NCI-H187 (cell line): ENCODE measurements at regions not wholly inside any gene's neighbourhood (a gene's known extent, or its start where the extent isn't known, plus 50 kb on each side); places are given as distances from the start of the nearest gene placed in this dataset.

Source experiments
- DNase-seq, 2 experiments: peaks; one replicate each; lab custom pipeline; 2025; lab: John Stamatoyannopoulos, UW

DNA sequence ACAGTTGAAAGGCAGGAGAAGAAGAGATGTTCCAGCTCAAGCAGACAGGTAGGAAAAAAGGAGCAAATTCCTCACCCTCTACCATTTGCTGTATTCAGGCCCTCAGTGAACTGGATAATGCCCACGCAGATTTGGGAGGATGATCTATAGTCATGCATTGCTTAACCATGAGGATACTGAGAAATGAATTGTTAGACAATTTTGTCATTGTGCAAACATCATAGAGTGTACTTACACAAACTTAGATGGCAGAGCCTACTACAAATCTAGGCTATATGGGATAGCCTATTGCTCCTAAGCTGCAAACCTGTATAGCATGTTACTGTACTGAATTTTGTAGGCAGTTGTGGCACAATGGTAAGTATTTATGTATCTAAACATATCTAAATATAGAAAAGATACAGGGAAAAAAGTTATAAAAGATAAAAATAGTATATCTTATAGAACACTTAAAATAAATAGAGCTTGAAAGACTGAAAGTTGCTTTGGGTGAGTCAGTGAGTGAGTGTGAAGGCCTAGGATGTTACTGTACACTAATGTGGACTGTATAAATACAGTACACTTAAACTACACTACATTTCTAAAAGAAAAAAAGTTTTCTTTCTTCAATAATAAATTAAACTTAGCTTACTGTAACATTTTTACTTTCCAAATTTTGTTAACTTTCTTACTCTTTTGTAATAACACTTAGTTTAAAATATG is 672.3 kb downstream of the UTRN start:
- DNase-seq = no peak

DNA sequence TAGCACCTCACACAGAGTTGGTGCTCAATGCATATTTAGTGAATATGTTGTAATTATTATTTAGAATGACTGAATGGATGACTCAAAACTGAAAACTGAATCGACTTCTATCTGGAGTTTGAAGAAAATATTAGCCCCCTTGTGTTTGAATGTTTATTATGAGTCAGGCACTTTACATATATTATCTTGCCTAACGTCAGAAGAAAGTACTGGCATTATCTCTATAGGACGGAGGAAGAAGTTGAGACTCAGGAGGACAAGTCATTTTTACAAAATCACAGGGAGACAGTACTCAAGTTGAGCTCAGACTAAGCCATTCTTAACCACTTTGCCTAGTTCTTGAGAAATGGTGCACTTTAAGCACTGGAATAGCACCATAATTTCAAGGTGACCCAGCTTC is 684.0 kb downstream of the UTRN start:
- DNase-seq = no peak

DNA sequence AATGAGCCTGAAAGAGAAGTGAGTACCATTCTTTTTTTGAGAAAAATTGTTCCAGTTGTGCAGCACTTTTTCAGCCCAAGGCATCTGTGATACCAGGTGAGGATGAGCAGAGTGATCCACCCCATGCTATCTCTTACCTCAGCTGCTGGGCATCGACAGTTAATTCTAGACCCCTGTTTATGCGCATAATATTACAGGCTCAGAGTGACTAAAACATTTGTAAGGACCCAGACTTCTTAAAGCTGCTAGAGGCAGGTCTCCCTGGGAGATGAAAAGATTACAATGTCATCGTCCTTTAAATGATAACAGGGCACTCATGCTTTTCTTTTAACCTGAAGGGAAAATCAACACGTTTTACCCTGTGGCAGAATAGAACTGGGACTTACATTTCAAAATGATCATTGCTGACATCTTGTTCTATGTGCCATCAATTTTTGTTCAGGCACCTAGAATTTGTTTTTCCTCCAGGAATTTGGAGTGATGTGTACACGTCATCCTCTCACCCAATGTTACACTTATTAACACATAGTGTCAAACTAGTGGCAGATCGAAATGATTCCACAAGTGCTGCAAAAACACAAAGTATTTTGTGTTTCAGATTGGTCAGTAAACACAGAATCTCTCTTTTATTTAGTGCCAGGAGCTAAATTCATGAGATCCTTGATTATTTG is 684.6 kb downstream of the UTRN start:
- no peak for DNase-seq

DNA sequence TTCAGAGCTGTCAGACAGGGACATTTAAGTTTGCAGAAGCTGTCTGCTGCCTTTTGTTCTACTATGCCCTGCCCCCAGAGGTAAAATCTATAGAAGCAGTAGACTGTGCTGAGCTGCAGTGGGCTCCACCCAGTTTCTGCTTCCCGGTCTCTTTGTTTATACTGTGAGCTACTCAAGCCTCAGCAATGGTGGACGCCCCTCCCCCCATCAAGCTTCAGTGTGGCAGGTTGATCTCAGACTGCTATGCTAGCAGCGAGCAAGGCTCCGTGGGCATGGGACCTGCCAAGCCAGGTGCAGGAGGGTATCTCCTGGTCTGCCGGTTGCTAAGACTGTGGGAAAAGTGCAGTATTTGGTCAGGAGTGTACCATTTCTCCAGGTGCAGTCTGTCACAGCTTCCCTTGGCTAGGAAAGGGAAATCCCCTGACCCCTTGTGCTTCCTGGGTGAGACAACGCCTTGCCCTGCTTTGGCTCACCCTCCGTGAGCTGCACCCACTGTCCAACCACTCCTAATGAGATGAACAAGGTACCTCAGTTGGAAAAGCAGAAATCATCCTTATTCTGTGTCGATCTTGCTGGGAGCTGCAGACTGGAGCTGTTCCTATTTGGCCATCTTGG is 692.2 kb downstream of the UTRN start:
- DNase-seq = peak; percentile 85

DNA sequence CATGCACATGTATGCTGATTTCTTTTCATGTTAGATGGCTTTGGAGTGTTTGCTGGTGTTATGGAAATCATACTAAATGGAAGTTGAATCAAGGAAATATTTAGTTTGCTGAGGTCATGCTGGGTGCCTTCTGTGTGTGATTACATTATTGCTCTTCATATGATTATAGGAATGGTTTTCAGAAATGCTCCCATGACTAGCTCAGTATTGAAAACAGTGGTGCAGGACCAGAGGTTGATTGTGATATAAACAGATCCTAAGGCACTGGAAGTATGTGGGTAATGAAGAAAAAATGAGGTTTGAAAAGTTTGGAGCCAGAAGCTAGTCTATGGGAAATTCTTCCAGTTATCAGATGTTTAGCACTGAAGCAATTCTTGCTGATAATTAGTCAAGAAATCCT is 693.1 kb downstream of the UTRN start:
- no peak for DNase-seq

DNA sequence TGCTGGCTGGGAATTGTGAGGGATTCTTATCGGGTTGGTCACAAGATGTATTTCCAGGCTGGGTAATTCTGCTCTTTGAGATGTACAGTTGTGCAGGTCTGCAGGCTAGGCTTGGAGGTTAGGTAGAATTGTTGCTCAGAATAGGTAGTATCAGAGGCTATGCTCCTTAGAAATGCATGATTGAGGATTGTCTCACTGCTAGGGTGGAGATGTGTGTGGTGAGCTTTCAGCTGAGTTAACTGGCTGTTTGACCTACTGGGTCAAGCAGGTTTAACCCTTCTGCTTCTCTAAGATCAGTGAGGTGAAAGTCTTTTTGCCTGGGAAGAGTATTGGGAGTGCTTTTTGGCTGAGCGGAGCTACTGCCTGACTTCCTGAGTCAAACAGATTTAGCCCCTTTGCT is 701.1 kb downstream of the UTRN start:
- no peak for DNase-seq

DNA sequence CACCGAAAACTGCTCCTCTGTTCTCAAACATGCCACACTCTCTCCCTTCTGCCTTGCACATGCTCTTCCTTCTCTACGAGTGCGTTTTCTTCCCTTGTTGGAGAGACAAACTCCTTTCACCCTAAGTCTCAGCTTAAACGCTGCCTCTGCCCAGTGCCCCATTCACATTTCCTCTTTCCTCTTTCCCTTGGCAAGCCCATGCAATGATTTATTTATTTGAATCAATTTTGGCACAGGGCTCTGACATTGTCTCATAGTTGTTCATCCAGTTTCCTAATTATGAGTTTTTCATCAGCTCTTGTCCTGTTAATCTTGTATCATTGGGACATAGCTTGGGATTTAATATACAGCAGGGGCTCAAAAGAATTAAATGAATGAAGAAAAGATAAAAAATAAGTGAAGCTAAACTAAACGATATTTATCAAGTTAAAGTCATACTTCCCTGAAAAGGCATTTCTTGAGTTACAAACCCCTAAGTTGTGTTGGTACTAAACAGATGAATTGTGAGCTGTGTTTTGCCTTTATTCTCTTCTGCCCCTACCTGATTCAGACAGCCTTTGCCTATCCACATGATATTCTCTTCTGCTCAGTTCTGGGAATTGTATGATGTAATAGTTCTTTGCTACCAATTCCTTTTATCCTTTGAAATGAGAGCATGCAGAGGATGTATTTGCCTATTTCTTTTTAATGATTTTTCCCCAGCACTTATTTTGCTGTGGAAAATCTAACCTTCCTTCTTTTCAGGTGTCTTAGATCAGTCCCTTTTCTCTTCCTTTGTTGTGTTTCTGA is 704.4 kb downstream of the UTRN start:
- DNase-seq = no peak

DNA sequence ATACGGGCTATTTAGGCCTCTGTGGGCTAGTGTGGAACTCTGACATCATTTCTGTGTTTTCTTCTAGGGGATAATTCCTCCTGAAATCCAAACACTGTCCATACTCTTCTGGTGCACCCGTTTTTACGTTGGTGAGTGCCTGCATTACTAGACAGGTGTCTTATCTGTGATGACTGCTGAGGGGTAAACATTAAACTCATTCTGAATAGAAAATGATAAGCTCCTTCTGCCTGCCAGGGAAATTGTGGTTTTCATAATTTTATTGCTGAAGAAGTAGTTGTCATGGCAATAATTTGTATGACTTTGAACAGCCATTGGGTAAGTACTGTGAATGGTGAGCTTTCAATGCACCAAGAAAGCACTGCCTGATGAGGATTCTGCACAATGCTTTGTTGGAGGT is 705.6 kb downstream of the UTRN start:
- DNase-seq = no peak

DNA sequence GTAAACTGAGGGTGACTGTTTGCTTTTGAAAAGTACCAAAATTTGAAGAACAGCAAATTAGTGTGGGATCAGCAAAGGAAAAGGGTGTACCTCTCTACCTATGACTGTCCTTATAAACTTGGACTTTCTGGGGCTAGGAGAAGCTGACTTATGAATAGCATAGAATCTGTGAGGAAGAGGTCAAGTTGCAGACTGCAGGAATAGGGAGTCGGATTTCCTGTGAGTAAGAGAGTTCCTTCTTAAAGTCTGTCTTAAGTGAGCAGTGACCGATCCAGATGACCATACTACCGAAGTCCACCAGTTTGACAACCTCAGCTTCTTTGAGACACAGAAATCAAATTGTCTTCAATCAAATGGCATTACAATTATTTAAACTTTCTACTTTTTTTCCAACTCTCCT is 708.7 kb downstream of the UTRN start:
- DNase-seq = no peak

DNA sequence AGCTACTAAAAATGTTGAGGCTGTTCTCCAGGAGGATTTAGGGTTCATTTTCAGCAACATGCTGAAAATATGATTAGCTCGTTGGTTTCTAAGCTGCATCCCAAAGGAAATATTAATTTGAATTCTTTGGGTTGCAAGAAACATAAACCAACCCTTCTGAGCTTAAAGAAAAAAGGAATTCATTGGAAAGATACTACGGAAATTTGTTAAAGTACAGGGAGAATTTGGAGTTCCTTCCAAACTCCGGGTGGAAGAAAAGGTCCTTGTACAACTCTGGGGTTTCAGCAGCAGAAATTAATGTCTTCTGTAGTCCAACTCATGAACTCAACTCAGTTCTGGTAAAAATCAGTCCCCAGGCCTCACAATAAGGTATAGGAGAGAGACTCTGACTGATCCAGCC is 712.9 kb downstream of the UTRN start:
- no peak for DNase-seq

DNA sequence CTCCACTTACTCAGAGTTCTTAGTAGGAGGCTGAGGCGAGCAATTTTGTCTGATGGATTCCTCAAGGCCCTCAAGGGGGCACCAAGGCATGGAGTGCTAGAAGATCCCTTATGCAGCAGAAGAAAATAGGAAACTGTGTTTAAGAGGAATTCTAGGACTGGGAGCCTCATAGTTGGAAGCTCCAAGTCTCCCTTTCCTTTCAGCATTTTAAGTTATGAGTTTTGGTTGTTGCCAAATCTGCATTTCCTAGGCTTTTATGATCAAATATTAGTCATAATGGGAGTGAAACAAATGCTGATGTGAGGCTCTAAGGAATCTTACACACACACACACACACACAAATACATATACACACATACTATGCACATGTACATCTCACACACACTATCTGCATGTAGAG is 714.0 kb downstream of the UTRN start:
- DNase-seq = no peak

DNA sequence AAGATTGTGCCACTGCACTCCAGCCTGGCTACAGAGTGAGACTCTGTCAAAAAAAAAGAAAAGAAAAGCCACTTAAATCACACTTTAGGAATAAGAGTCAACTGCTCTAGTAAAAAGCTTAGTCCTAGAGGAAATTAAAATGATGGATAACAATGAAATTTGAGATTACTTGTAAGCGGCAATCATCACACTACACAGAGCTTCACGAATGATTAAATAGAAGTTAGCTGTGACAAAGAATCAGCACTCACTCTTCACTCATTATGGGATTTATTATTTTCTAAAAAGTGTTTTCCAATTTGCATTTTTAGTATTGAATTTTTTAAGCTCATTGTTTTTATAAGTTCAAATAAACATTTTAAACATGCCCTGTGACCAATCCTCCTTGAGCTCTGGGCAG is 718.0 kb downstream of the UTRN start:
- DNase-seq = no peak

DNA sequence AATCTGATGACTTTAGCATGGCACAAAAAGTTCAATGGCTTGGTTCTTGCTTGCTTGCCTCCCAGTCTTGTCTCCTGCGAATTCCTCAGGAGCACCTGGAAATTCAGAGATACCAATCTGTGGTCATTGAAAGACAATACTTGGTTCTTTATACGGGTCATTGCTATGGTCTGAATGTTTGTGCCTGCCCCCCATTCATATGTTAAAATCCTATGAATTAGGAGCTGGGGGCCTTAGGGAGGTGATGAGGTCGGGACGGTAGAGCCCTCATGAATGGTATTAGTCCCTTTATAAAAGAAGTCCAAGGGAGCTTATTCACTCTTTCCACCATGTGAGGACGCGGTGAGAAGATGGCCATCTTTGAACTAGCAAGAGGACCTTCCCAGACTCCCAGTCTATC is 721.8 kb downstream of the UTRN start:
- DNase-seq = no peak

DNA sequence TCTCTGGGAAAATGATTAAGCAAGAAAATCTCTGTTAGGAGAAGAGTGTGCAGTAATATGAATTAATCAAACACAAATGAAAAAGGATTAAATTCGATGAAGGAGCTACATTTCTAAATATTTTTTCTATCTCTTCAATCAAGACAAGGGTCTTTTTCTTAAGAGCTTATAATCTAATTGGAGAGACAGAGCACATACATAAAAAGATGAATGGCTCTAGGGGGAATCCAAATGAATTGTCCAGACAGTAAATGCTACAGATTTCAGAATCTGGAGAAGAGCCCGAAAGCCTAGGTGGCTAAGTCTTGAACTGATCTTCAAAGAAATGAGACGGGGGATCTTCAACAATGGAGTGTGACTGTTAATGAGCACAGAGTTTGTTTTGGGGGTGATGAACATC is 723.6 kb downstream of the UTRN start:
- no peak for DNase-seq

DNA sequence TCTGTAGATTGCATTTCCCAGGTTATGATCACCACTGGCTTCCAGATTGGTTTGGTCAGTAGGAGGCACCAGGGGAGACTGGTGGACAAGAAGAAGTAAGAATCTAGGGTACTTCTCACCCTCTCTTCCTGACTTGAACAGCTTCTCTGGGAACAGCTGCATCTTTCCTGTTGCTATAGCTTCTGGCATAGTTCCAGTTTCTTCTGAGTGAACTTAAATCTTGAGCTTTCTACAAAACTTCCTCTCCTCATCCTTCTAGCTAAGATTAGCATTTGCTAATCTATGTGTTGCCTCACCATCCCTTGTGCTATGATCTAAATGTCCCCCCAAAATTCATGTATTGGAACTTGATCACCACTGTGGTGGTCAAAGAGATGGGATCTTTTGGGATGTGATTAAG is 724.6 kb downstream of the UTRN start:
- no peak for DNase-seq

DNA sequence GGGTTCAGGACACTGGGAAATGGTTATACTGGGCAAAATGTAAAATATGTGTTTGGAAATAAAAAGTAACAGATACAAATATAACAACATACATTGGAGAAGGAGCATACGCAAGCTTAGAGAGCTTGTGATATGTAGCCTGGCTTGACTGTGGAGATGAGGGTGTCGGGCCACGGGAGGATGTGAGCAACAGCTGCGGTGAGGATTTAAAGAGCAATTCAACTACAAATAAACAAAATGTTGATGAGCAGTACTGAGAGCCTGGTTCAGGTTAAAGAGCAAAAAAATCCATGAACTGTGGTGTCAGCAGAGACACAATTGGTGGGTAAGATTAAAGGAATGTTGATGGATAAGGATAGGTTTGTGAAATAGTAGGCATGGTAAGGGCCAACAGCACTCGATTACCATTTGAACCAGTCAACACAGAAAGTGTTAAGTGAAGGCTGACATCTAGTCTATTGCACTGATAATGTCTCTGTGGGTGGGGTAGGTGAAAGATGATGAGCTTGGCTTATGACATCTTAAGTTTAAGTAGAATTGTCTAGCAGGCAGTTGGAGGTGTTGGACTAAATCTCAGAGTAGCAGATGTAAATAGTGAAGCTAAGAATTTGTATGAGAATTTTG is 723.2 kb downstream of the EPM2A start:
- no peak for DNase-seq

DNA sequence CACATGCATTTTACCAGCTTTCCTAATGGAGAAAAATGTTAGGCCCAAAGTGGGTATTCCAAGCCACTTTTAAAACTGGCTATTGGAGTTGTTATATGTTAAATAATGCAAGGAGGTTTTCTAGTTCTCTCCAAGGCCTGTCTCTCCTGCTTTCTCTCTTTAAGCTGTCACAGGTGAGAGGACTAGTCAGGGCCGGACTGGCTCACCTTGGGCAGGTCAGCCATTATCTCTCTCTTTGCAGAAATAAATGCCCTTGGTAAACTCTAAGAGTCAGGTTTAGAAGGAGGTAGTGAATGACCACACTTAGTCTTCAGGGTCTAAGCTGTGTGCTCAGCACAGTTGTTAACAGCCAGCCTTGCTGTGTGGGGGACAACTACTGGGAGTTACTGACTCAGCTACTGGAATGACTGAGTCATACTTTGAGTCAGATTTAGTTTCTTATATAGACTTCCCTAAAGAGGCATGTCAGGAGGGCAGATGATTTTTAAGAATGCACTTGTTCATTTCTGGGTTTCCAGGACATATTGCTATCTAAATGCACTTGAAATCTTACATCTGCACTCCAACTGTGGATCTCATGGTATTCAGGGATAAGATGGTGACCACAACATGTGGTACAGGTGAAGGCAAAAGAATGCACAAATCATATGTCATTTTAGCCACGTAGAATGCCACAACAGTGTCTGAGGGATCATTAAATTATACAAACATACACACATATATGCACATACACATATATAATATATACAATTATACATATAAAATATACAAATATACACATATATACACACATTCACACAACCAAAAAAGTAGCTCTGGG is 719.4 kb downstream of the EPM2A start:
- DNase-seq = no peak

DNA sequence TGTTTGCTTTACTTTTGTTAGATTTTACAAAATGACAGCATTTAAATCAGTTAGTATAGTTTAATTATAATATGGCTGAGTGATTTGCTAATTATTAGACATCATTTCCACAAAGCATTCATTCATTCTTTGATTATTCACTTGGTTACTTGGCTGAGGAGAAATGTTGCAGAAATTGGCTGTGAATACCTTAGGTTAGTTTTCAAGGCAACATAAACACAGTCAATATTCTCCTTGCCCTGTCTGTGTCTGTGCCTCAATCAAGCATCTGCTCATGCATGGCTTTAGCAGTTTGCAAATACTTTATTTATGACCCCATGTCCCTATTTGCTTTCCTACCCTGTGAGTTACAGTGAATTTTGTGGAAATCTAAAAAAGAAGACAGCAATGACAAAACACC is 718.3 kb downstream of the EPM2A start:
- no peak for DNase-seq

DNA sequence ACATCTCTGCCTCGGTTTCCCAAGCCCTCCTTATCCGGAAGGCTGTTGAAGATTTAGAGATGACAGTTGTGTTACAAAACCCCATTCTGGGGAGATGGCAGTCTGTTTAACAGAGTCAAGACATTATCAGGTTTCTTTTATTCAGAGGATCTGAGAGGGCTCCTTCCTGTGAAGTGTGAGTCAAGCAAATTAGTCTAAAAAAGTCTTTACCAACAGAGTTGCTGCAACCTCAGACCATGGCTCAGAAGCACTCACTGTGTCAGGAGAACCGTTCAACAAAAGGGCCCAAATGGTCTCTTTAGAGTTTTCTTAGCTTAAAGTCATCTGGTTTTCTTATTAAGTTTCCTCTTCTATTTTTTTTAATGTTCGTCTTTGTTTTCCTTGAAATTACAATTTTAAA is 717.8 kb downstream of the EPM2A start:
- no peak for DNase-seq

DNA sequence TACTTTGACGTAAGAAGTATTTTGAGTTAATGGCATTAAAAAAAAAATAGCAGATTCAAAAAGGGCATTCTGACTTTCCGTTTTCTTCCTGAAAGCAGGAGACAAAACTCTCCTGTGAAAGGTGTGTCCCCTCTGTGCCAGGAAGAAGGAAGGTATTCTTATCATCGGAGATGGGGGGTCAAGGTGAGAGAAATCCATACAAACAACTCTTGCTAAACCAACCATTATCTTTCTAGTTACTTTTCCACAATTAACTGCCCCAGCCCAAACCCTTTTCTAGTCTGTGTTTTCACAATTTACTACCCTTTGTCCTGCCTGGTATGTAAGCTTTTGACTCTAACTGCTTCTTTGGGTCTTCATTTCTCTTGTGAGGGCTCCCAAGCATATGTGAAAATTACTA is 717.3 kb downstream of the EPM2A start:
- no peak for DNase-seq

DNA sequence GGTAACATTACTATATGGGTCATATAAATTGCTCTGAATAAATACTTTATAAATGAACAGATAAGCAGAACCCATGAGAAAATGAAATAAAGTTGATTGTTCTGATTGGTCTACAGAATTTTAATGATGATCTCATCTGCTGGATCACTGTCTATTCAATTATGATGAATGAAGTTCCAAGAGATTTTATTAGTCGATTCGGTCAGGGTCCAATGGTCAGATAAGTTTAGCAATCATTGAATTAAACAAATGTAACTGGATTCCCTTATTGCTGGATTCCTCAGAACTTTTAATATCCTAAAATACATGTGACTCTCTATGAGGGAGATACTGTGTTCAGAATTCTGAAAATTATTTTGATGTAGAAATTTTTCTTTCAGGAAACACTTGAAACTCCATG is 715.2 kb downstream of the EPM2A start:
- DNase-seq = no peak

DNA sequence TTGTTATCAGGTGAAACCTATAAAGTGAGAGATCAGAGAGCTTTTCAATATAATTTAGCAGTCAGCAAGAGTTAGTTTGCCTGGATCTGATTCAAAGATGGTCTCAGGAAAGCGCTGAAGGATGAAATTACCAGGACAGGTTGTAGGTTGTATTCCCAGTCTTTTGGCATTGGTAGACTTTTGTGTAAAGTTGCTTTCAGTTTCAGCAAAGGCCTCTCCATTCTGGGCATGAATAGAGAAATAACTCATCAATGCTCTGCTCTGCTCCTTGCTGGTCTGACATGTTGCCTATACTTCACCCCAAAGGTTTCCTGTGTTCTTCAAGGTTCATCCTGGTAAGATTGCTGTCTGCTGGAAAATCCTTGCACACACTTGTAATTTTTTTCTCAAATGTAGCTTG is 714.8 kb downstream of the EPM2A start:
- DNase-seq = no peak
